ENCODE measurements at regions not wholly inside any gene's neighbourhood (a gene's known extent, or its start where the extent isn't known, plus 50 kb on each side); places are given as distances from the start of the nearest gene placed in this dataset.

DNA sequence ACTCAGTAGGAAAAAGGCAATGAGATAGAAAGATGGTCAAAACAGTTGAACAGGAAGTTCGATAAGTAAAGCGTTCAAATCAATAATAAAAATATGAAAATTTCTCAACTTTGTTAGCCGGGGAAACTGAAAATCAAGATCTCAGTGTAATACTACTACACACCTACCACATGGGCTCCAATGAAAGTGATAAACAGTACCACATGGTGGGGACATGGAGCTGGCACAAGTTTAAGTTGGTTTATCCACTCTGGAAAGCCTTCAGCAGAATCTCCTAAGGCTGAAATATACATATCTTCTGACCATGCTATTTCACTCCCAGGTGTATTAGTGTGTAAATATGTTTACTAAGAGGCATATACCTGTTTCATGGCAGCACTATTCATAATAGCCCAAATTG is 126.8 kb downstream of the NXNL2 start:
- no peak for TF ChIP-seq POLR2A (IDR thresholded peaks at IDR 0.05)
- TF ChIP-seq, protein P1, sequence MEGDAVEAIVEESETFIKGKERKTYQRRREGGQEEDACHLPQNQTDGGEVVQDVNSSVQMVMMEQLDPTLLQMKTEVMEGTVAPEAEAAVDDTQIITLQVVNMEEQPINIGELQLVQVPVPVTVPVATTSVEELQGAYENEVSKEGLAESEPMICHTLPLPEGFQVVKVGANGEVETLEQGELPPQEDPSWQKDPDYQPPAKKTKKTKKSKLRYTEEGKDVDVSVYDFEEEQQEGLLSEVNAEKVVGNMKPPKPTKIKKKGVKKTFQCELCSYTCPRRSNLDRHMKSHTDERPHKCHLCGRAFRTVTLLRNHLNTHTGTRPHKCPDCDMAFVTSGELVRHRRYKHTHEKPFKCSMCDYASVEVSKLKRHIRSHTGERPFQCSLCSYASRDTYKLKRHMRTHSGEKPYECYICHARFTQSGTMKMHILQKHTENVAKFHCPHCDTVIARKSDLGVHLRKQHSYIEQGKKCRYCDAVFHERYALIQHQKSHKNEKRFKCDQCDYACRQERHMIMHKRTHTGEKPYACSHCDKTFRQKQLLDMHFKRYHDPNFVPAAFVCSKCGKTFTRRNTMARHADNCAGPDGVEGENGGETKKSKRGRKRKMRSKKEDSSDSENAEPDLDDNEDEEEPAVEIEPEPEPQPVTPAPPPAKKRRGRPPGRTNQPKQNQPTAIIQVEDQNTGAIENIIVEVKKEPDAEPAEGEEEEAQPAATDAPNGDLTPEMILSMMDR (IDR thresholded peaks at IDR 0.05): no peak
- TF ChIP-seq POLR2AphosphoS5 (IDR thresholded peaks at IDR 0.05): no peak
- no peak for TF ChIP-seq EP300 (IDR thresholded peaks at IDR 0.05; ENCODE audit: low read depth)

All from transverse colon (tissue), 4 donors.